ENCODE measurements at regions not wholly inside any gene's neighbourhood (a gene's known extent, or its start where the extent isn't known, plus 50 kb on each side); places are given as distances from the start of the nearest gene placed in this dataset.

DNA sequence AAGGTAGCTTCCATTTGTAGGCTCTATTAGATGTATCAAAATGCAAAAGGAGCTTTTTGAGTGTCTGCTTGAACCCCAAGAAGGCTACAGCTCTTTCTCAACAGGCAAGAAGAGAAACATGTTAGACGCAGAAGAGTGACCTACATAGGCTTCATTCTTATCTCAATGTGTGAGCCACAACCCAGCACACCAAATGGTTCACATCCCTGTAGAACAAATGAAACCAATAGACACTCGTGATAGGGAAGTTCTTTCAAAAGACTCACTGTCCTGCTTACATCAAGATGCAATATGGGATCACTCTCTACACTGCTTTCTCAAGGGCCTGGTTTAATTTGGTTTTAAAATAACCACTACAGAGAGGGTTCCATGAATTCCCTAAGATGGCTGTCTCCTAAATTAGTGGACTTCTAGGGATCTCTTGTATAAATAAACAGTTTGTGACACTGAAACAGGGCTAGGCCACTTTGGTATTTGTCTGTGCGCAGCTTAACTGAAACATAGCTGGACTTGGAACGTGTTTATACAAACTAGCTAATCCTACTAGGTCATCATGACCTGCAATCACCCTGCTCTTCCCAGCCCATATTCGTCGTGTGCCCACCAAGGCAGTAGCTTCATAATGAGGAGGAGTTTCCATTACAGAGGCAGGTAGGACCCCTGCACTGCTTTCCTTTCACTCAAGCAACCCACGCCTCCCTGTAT is 225.4 kb upstream of the PREP start:
- Histone ChIP-seq H2AFZ (ENCODE audit: low read depth) (no peak overlapping the region), H3K4me3 (ENCODE audit: low read depth in 2 of 2, low read length in 1 of 2) (no peak overlapping the region), H3K9ac (no peak overlapping the region), H3K4me2 (no peak overlapping the region), H3K36me3 (replicated peaks in 1 of 2; ENCODE audit: control insufficient read depth in 1 of 2, insufficient read depth in 2 of 2, low read length in 1 of 2) (no peaks in the 10 kb centered on the region), H3K27ac (ENCODE audit: low read depth in 2 of 2, low read length in 1 of 2) (no peak overlapping the region), H3K27me3 (ENCODE audit: insufficient read depth) (no peaks in the 10 kb centered on the region), H3K79me2 (ENCODE audit: insufficient read depth) (no peaks in the 10 kb centered on the region), H4K20me1 (ENCODE audit: insufficient read depth) (no peaks in the 10 kb centered on the region), H3F3A (replicated peaks; ENCODE audit: insufficient read depth) (peaks cover 4% of the 10 kb centered on the region), H3K9me2 (no peaks in the 10 kb centered on the region), H3K4me1 (ENCODE audit: control insufficient read depth in 1 of 2, insufficient read depth in 2 of 2, low read depth in 1 of 2, low read length in 1 of 2) (no peaks in the 10 kb centered on the region), H3K9me3 (no peaks in the 10 kb centered on the region)
- no peak for DNase-seq
- ChIA-PET CTCF (no interaction called here), POLR2A (no interaction called here)
- TF ChIP-seq MXI1 (IDR thresholded peaks at IDR 0.05; ENCODE audit: low read depth, low read length) (no peak), GABPA (IDR thresholded peaks at IDR 0.05; ENCODE audit: low read depth) (no peak), MEF2A (IDR thresholded peaks at IDR 0.05; ENCODE audit: borderline replicate concordance, low read depth) (no peak), NFIC (IDR thresholded peaks at IDR 0.05; ENCODE audit: borderline replicate concordance) (no peak), TAF1 (IDR thresholded peaks at IDR 0.05; ENCODE audit: borderline replicate concordance, low read depth, low read length) (no peak), PBX3 (IDR thresholded peaks at IDR 0.05) (no peak), TEAD4 (IDR thresholded peaks at IDR 0.05; ENCODE audit: borderline replicate concordance, insufficient read depth) (no peak), CHD2 (IDR thresholded peaks at IDR 0.05; ENCODE audit: low read length, partially characterized antibody) (no peak)
- TF ChIP-seq, protein P1, sequence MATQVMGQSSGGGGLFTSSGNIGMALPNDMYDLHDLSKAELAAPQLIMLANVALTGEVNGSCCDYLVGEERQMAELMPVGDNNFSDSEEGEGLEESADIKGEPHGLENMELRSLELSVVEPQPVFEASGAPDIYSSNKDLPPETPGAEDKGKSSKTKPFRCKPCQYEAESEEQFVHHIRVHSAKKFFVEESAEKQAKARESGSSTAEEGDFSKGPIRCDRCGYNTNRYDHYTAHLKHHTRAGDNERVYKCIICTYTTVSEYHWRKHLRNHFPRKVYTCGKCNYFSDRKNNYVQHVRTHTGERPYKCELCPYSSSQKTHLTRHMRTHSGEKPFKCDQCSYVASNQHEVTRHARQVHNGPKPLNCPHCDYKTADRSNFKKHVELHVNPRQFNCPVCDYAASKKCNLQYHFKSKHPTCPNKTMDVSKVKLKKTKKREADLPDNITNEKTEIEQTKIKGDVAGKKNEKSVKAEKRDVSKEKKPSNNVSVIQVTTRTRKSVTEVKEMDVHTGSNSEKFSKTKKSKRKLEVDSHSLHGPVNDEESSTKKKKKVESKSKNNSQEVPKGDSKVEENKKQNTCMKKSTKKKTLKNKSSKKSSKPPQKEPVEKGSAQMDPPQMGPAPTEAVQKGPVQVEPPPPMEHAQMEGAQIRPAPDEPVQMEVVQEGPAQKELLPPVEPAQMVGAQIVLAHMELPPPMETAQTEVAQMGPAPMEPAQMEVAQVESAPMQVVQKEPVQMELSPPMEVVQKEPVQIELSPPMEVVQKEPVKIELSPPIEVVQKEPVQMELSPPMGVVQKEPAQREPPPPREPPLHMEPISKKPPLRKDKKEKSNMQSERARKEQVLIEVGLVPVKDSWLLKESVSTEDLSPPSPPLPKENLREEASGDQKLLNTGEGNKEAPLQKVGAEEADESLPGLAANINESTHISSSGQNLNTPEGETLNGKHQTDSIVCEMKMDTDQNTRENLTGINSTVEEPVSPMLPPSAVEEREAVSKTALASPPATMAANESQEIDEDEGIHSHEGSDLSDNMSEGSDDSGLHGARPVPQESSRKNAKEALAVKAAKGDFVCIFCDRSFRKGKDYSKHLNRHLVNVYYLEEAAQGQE (IDR thresholded peaks at IDR 0.05; ENCODE audit: low read depth, low read length): no peak
- TF ChIP-seq, protein P2, sequence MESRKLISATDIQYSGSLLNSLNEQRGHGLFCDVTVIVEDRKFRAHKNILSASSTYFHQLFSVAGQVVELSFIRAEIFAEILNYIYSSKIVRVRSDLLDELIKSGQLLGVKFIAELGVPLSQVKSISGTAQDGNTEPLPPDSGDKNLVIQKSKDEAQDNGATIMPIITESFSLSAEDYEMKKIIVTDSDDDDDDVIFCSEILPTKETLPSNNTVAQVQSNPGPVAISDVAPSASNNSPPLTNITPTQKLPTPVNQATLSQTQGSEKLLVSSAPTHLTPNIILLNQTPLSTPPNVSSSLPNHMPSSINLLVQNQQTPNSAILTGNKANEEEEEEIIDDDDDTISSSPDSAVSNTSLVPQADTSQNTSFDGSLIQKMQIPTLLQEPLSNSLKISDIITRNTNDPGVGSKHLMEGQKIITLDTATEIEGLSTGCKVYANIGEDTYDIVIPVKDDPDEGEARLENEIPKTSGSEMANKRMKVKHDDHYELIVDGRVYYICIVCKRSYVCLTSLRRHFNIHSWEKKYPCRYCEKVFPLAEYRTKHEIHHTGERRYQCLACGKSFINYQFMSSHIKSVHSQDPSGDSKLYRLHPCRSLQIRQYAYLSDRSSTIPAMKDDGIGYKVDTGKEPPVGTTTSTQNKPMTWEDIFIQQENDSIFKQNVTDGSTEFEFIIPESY (IDR thresholded peaks at IDR 0.05; ENCODE audit: borderline replicate concordance, low read depth): no peak
- 63% methylated on average over 7 of the region's 7 CpGs for WGBS (ENCODE audit: low lambda C conversion rate)
